Rectal smooth muscle tissue (tissue), 1 donor: ENCODE measurements at regions not wholly inside any gene's neighbourhood (a gene's known extent, or its start where the extent isn't known, plus 50 kb on each side); places are given as distances from the start of the nearest gene placed in this dataset.

Source experiments
- H3K27ac ChIP-seq: one replicate; pipeline ENCODE4 v1.7.0; 2013; ENCODE audit warnings: low read depth, low read length, inconsistent platforms
- H3K27me3 ChIP-seq: one replicate; pipeline ENCODE4 v1.7.0; 2013; ENCODE audit warnings: low read length; ENCODE audit not compliant: control insufficient read depth, insufficient read depth
- H3K36me3 ChIP-seq: one replicate; pipeline ENCODE4 v1.7.0; 2013; ENCODE audit warnings: low read length; ENCODE audit not compliant: control insufficient read depth, insufficient read depth
- H3K4me1 ChIP-seq: one replicate; pipeline ENCODE4 v1.7.0; 2013; ENCODE audit warnings: low read length; ENCODE audit not compliant: control insufficient read depth, insufficient read depth
- H3K4me3 ChIP-seq: one replicate; pipeline ENCODE4 v1.7.0; 2013; ENCODE audit warnings: low read length
- H3K9ac ChIP-seq: one replicate; pipeline ENCODE4 v1.7.0; 2013; ENCODE audit warnings: low read length

GRCh38 chr21:45351061-45351460, 53.9 kb upstream of the COL18A1 start:
- Histone ChIP-seq H3K27me3 (no peaks in the 10 kb centered on the region), H3K27ac (no peak overlapping the region), H3K4me1 (peaks cover 9% of the 10 kb centered on the region), H3K36me3 (no peaks in the 10 kb centered on the region), H3K9ac (no peak overlapping the region), H3K4me3 (no peak overlapping the region)

- H3K4me3 ChIP-seq, result no peak overlapping the region
- peaks cover 9% of the 10 kb centered on the region for H3K4me1 ChIP-seq
- H3K9ac ChIP-seq, result no peak overlapping the region
- H3K27ac ChIP-seq, result no peak overlapping the region
- H3K36me3 ChIP-seq, result no peaks in the 10 kb centered on the region
- no peaks in the 10 kb centered on the region for H3K27me3 ChIP-seq
Observed at GRCh38 chr21:45351526-45352275, 53.3 kb upstream of the COL18A1 start.

GRCh38 chr21:45352621-45353139, 52.3 kb upstream of the COL18A1 start:
- peaks cover 9% of the 10 kb centered on the region for H3K4me1 ChIP-seq
- no peak overlapping the region for H3K9ac ChIP-seq
- no peaks in the 10 kb centered on the region for H3K27me3 ChIP-seq
- no peak overlapping the region for H3K27ac ChIP-seq
- no peak overlapping the region for H3K4me3 ChIP-seq
- H3K36me3 ChIP-seq, result no peaks in the 10 kb centered on the region

- Histone ChIP-seq H3K27ac (no peak overlapping the region), H3K9ac (no peak overlapping the region), H3K4me1 (peaks cover 9% of the 10 kb centered on the region), H3K27me3 (no peaks in the 10 kb centered on the region), H3K4me3 (no peak overlapping the region), H3K36me3 (no peaks in the 10 kb centered on the region)
Observed at GRCh38 chr21:45353200-45353599, 51.8 kb upstream of the COL18A1 start.

- H3K27ac ChIP-seq, result no peak overlapping the region
- no peak overlapping the region for H3K4me3 ChIP-seq
- H3K36me3 ChIP-seq, result no peaks in the 10 kb centered on the region
- H3K9ac ChIP-seq, result no peak overlapping the region
- H3K4me1 ChIP-seq, result peaks cover 7% of the 10 kb centered on the region
- H3K27me3 ChIP-seq, result no peaks in the 10 kb centered on the region
Observed at GRCh38 chr21:45354970-45355369, 50.0 kb upstream of the COL18A1 start.
